ENCODE measurements at regions not wholly inside any gene's neighbourhood (a gene's known extent, or its start where the extent isn't known, plus 50 kb on each side); places are given as distances from the start of the nearest gene placed in this dataset.
"Not testable (repeated sequence)": the region's sequence is repeated elsewhere in the genome, so short reads cannot be mapped to it uniquely, and the experiment has no call there.

GRCh38 chr17:71163813-71164122 is 957.1 kb upstream of the SOX9 start:
- DNase-seq (ENCODE audit: low spot score): no peak

- DNase-seq (ENCODE audit: low spot score): no peak
Observed at GRCh38 chr17:71164561-71164960, 956.3 kb upstream of the SOX9 start.

GRCh38 chr17:71166311-71166710 is 954.5 kb upstream of the SOX9 start:
- DNase-seq (ENCODE audit: low spot score): no peak

- no peak for DNase-seq (ENCODE audit: low spot score)
Observed at GRCh38 chr17:71168053-71168741, 952.6 kb upstream of the SOX9 start.

- no peak for DNase-seq (ENCODE audit: low spot score)
Observed at GRCh38 chr17:71170070-71170469, 950.8 kb upstream of the SOX9 start.

- no peak for DNase-seq (ENCODE audit: low spot score)
Observed at GRCh38 chr17:71171270-71171669, 949.5 kb upstream of the SOX9 start.

GRCh38 chr17:71173991-71174390 is 946.8 kb upstream of the SOX9 start:
- no peak for DNase-seq (ENCODE audit: low spot score)

- no peak for DNase-seq (ENCODE audit: low spot score)
Observed at GRCh38 chr17:71176331-71176730, 944.5 kb upstream of the SOX9 start.

GRCh38 chr17:71176928-71177443 is 943.8 kb upstream of the SOX9 start:
- DNase-seq (ENCODE audit: low spot score): no peak

- DNase-seq (ENCODE audit: low spot score): no peak
Observed at GRCh38 chr17:71180801-71181385, 939.9 kb upstream of the SOX9 start.

GRCh38 chr17:71183066-71183660 is 937.7 kb upstream of the SOX9 start:
- no peak for DNase-seq (ENCODE audit: low spot score)

GRCh38 chr17:71184716-71185115 is 936.1 kb upstream of the SOX9 start:
- no peak for DNase-seq (ENCODE audit: low spot score)

- no peak for DNase-seq (ENCODE audit: low spot score)
Observed at GRCh38 chr17:71187145-71187878, 933.5 kb upstream of the SOX9 start.

GRCh38 chr17:71188811-71189492 is 931.9 kb upstream of the SOX9 start:
- peak; percentile 29 for DNase-seq (ENCODE audit: low spot score)

GRCh38 chr17:71189493-71189831 is 931.4 kb upstream of the SOX9 start:
- no peak for DNase-seq (ENCODE audit: low spot score)

GRCh38 chr17:71192039-71192555 is 928.7 kb upstream of the SOX9 start:
- DNase-seq (ENCODE audit: low spot score): no peak

GRCh38 chr17:71192848-71193247 is 928.0 kb upstream of the SOX9 start:
- no peak for DNase-seq (ENCODE audit: low spot score)

- DNase-seq (ENCODE audit: low spot score): no peak
Observed at GRCh38 chr17:71200597-71200996, 920.2 kb upstream of the SOX9 start.

GRCh38 chr17:71201639-71202038 is 919.2 kb upstream of the SOX9 start:
- DNase-seq (ENCODE audit: low spot score): no peak

- no peak for DNase-seq (ENCODE audit: low spot score)
Observed at GRCh38 chr17:71202449-71202848, 918.4 kb upstream of the SOX9 start.

- no peak for DNase-seq (ENCODE audit: low spot score)
Observed at GRCh38 chr17:71203953-71204352, 916.9 kb upstream of the SOX9 start.

- DNase-seq (ENCODE audit: low spot score): not testable (repeated sequence)
Observed at GRCh38 chr17:71205951-71206350, 914.9 kb upstream of the SOX9 start.
